HCT116 (cell line): ENCODE measurements at regions not wholly inside any gene's neighbourhood (a gene's known extent, or its start where the extent isn't known, plus 50 kb on each side); places are given as distances from the start of the nearest gene placed in this dataset.

Source experiments
- ATAC-seq: fragments of 200-7000 bp; cut with Tn5 transposase; 2 replicates; pipeline ENCODE4 v1.9.1; 2020; ENCODE audit warnings: mild to moderate bottlenecking, moderate library complexity
- BruUV-seq: library from RNA; stranded (reverse); fragments of 400-500 nt; replicated peaks from 2 replicates; lab custom pipeline; 2021; lab: Mats Ljungman, UMichigan
- CTCF ChIA-PET: fragments of 300-600 bp; sonication (Branson Sonifier 250); formaldehyde crosslinking; loops from one replicate; lab custom pipeline; 2021; ENCODE audit warnings: antibody characterized with exemption; lab: Charles Lee
- POLR2A ChIA-PET: fragments of 300-600, 350-600 bp; sonication (Branson Sonifier 250); formaldehyde crosslinking; loops from one replicate; lab custom pipeline; 2021; ENCODE audit warnings: antibody characterized with exemption; lab: Charles Lee
- RAD21 ChIA-PET, 2 experiments: fragments of 300-600 bp; sonication (Branson Sonifier 250); formaldehyde crosslinking; loops; one replicate each; lab custom pipeline; 2023; ENCODE audit warnings: low total read pairs in 2 of 2; ENCODE audit not compliant: uncharacterized antibody in 2 of 2, unreplicated experiment in 2 of 2, low non-redundant PET in 1 of 2; lab: Charles Lee
- DNase-seq: peaks from one replicate; pipeline ENCODE4 v3.0.0-alpha.2; 2010; ENCODE audit warnings: low read depth, low spot score
- H2AFZ ChIP-seq: fragments of 200-600 bp; shearing (Covaris generic), sonication (generic); 2 replicates; pipeline ENCODE4 v1.6.1; 2017; ENCODE audit warnings: low read depth, mixed run types, mixed read lengths, antibody characterized with exemption, low read length; ENCODE audit not compliant: poor library complexity, severe bottlenecking
- H3K27ac ChIP-seq: 2 replicates; pipeline ENCODE4 v1.5.1; 2012; ENCODE audit warnings: low read depth, low read length
- H3K27me3 ChIP-seq: fragments of 200-600 bp; sonication (generic); 2 replicates; pipeline ENCODE4 v1.6.1; 2016; ENCODE audit warnings: mixed run types, low read length, mixed read lengths; ENCODE audit not compliant: insufficient read depth
- H3K36me3 ChIP-seq, 2 experiments: fragments of 200-500 bp in 1 of 2; fragments of 200-600 bp in 1 of 2; sonication (Bioruptor generic) in 1 of 2; sonication (generic) in 1 of 2; 2 replicates each; pipeline versions ENCODE4 v1.5.1 to v1.6.1; 2014 to 2016; ENCODE audit warnings: low read length in 2 of 2, inconsistent platforms in 1 of 2, mixed read lengths in 1 of 2, mixed run types in 1 of 2; ENCODE audit not compliant: insufficient read depth in 2 of 2, control insufficient read depth in 1 of 2
- H3K4me1 ChIP-seq, 2 experiments: fragments of 200-600 bp in 1 of 2; sonication (generic) in 1 of 2; 2 replicates each; pipeline versions ENCODE4 v1.5.1 to v1.6.1; 2012 to 2017; ENCODE audit warnings: low read length in 2 of 2, inconsistent platforms in 1 of 2, mild to moderate bottlenecking in 1 of 2, mixed read lengths in 1 of 2, mixed run types in 1 of 2, moderate library complexity in 1 of 2; ENCODE audit not compliant: insufficient read depth in 2 of 2, control insufficient read depth in 1 of 2
- H3K4me2 ChIP-seq: fragments of 200-600 bp; sonication (generic); 2 replicates; pipeline ENCODE4 v1.6.1; 2017; ENCODE audit warnings: mixed run types, low read length, mixed read lengths
- H3K4me3 ChIP-seq, 2 experiments: fragments of 200-600 bp in 1 of 2; sonication (generic) in 1 of 2; replicated peaks in 1 of 2; 2 replicates each; pipeline ENCODE4 v1.5.1; 2011 to 2016; ENCODE audit warnings: low read length in 2 of 2, control low read depth in 1 of 2, low read depth in 1 of 2, mild to moderate bottlenecking in 1 of 2, mixed read lengths in 1 of 2, mixed run types in 1 of 2
- H3K79me2 ChIP-seq: fragments of 200-600 bp; sonication (generic); 2 replicates; pipeline ENCODE4 v1.6.1; 2017; ENCODE audit warnings: mild to moderate bottlenecking, mixed run types, low read length, moderate library complexity, mixed read lengths; ENCODE audit not compliant: insufficient read depth
- H3K9ac ChIP-seq: fragments of 200-600 bp; sonication (generic); 2 replicates; pipeline ENCODE4 v1.6.1; 2016; ENCODE audit warnings: low read length, mixed read lengths
- H3K9me2 ChIP-seq: fragments of 200-600 bp; sonication (generic), shearing (Covaris generic); 2 replicates; pipeline ENCODE4 v1.6.1; 2017; ENCODE audit warnings: mixed run types, mild to moderate bottlenecking, moderate library complexity; ENCODE audit not compliant: insufficient read depth
- H3K9me3 ChIP-seq, 2 experiments: fragments of 200-500 bp in 1 of 2; fragments of 200-600 bp in 1 of 2; sonication (Bioruptor generic) in 1 of 2; sonication (generic) in 1 of 2; 2 replicates each; pipeline ENCODE4 v1.6.1; 2014 to 2017; ENCODE audit warnings: low read length in 2 of 2, mixed read lengths in 2 of 2, inconsistent platforms in 1 of 2, low read depth in 1 of 2, mild to moderate bottlenecking in 1 of 2, mixed run types in 1 of 2, moderate library complexity in 1 of 2; ENCODE audit not compliant: control insufficient read depth in 1 of 2, insufficient read depth in 1 of 2
- H4K20me1 ChIP-seq: fragments of 200-600 bp; sonication (generic), shearing (Covaris generic); 2 replicates; pipeline ENCODE4 v1.6.1; 2017; ENCODE audit warnings: mixed run types, mild to moderate bottlenecking, moderate library complexity; ENCODE audit not compliant: insufficient read depth
- CEBPB ChIP-seq: IDR thresholded peaks from 2 replicates; pipeline ENCODE4 v1.6.1; 2012; ENCODE audit warnings: low read depth
- ELF1 ChIP-seq: IDR thresholded peaks from 2 replicates; pipeline ENCODE4 v1.6.1; 2012; ENCODE audit warnings: low read depth, borderline replicate concordance
- EZH2 ChIP-seq: fragments of 200-600 bp; sonication (generic); IDR thresholded peaks from 2 replicates; pipeline ENCODE4 v1.6.1; 2017; ENCODE audit warnings: antibody characterized with exemption, mixed run types
- EZH2phosphoT487 ChIP-seq: fragments of 200-600 bp; IDR thresholded peaks from 2 replicates; pipeline ENCODE4 v1.6.1; 2018; ENCODE audit warnings: antibody characterized with exemption, borderline replicate concordance
- FOSL1 ChIP-seq: IDR thresholded peaks from 2 replicates; pipeline ENCODE4 v1.6.1; 2012; ENCODE audit warnings: low read depth
- JUND ChIP-seq: IDR thresholded peaks from 2 replicates; pipeline ENCODE4 v1.6.1; 2012
- POLR2A ChIP-seq: IDR thresholded peaks from 2 replicates; pipeline ENCODE4 v1.7.0; 2011; ENCODE audit warnings: borderline replicate concordance; ENCODE audit not compliant: insufficient read depth, insufficient read length; ENCODE audit errors: extremely low read depth
- POLR2AphosphoS5 ChIP-seq: IDR thresholded peaks from 2 replicates; pipeline ENCODE4 v1.6.1; 2011; ENCODE audit warnings: mild to moderate bottlenecking, low read depth, low read length, moderate library complexity
- RAD21 ChIP-seq: IDR thresholded peaks from 2 replicates; pipeline ENCODE4 v1.6.1; 2012; ENCODE audit warnings: low read depth, mild to moderate bottlenecking
- SIN3A ChIP-seq: IDR thresholded peaks from 2 replicates; pipeline ENCODE4 v1.6.1; 2012; ENCODE audit warnings: low read depth
- SP1 ChIP-seq: IDR thresholded peaks from 2 replicates; pipeline ENCODE4 v1.6.1; 2012; ENCODE audit warnings: low read depth
- SRF ChIP-seq: IDR thresholded peaks from 2 replicates; pipeline ENCODE4 v1.6.1; 2012; ENCODE audit warnings: low read depth
- TCF7L2 ChIP-seq: IDR thresholded peaks from 2 replicates; pipeline ENCODE4 v1.7.0; 2011; ENCODE audit warnings: borderline replicate concordance, inconsistent platforms; ENCODE audit not compliant: insufficient read depth, insufficient read length; ENCODE audit errors: extremely low read depth
- YY1 ChIP-seq: IDR thresholded peaks from 2 replicates; pipeline ENCODE4 v1.6.1; 2011; ENCODE audit warnings: low read length, low read depth, moderate library complexity, mild to moderate bottlenecking; ENCODE audit not compliant: insufficient replicate concordance; ENCODE audit errors: extremely low read depth
- ZFX ChIP-seq: fragments of 450-650 bp; IDR thresholded peaks from 2 replicates; pipeline ENCODE4 v1.6.1; 2017
- intact Hi-C: fragments of 100-400 bp; cut with micrococcal nuclease; formaldehyde crosslinking; loops from 2 replicates; pipeline ENCODE4 v1.10.0; 2022
- TF ChIP-seq, protein P1 (sequence below): IDR thresholded peaks from 2 replicates; pipeline ENCODE4 v1.6.1; 2012
- TF ChIP-seq, protein P2 (sequence below): IDR thresholded peaks from 2 replicates; pipeline ENCODE4 v1.6.1; 2012; ENCODE audit warnings: low read depth
- TF ChIP-seq, protein P3 (sequence below): IDR thresholded peaks from 2 replicates; pipeline ENCODE4 v1.6.1; 2012

DNA sequence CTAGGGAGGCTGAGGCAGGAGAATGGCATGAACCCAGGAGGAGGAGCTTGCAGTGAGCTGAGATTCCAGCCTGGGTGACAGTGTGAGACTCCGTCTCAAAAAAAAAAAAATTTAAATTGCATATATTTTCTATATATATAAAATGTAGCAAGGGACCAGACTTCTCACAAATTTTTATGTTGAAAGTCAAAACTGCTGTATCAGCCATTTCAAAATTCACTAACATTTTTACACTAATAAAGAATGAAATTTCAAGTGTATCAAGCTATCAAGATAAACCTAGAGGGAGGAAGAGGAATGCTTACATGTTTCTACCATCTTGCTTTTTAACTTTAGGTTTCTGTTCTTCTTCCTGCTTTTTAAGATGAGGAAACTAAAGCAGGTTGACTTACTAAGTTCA lies 464.0 kb downstream of the KCNJ3 start:
- Histone ChIP-seq H3K27me3 (no peaks in the 10 kb centered on the region), H3K27ac (no peak overlapping the region), H3K4me2 (no peak overlapping the region), H3K9me2 (no peaks in the 10 kb centered on the region), H3K79me2 (no peaks in the 10 kb centered on the region), H2AFZ (no peak overlapping the region), H3K4me1 (no peaks in the 10 kb centered on the region), H3K36me3 (no peaks in the 10 kb centered on the region), H4K20me1 (no peaks in the 10 kb centered on the region), H3K9me3 (no peaks in the 10 kb centered on the region), H3K9ac (no peak overlapping the region), H3K4me3 (no peak overlapping the region)
- no peak for DNase-seq
- intact Hi-C loops: no loop called here
- ChIA-PET CTCF (no interaction called here), RAD21 (no interaction called here), POLR2A (no interaction called here)
- BruUV-seq: no TSS peak
- no peak for TF ChIP-seq TCF7L2
- TF ChIP-seq, protein P1, sequence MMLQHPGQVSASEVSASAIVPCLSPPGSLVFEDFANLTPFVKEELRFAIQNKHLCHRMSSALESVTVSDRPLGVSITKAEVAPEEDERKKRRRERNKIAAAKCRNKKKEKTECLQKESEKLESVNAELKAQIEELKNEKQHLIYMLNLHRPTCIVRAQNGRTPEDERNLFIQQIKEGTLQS: no peak
- no peak for TF ChIP-seq POLR2AphosphoS5
- TF ChIP-seq, protein P2, sequence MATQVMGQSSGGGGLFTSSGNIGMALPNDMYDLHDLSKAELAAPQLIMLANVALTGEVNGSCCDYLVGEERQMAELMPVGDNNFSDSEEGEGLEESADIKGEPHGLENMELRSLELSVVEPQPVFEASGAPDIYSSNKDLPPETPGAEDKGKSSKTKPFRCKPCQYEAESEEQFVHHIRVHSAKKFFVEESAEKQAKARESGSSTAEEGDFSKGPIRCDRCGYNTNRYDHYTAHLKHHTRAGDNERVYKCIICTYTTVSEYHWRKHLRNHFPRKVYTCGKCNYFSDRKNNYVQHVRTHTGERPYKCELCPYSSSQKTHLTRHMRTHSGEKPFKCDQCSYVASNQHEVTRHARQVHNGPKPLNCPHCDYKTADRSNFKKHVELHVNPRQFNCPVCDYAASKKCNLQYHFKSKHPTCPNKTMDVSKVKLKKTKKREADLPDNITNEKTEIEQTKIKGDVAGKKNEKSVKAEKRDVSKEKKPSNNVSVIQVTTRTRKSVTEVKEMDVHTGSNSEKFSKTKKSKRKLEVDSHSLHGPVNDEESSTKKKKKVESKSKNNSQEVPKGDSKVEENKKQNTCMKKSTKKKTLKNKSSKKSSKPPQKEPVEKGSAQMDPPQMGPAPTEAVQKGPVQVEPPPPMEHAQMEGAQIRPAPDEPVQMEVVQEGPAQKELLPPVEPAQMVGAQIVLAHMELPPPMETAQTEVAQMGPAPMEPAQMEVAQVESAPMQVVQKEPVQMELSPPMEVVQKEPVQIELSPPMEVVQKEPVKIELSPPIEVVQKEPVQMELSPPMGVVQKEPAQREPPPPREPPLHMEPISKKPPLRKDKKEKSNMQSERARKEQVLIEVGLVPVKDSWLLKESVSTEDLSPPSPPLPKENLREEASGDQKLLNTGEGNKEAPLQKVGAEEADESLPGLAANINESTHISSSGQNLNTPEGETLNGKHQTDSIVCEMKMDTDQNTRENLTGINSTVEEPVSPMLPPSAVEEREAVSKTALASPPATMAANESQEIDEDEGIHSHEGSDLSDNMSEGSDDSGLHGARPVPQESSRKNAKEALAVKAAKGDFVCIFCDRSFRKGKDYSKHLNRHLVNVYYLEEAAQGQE: no peak
- TF ChIP-seq, protein P3, sequence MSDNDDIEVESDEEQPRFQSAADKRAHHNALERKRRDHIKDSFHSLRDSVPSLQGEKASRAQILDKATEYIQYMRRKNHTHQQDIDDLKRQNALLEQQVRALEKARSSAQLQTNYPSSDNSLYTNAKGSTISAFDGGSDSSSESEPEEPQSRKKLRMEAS: no peak
- TF ChIP-seq SRF: no peak
- TF ChIP-seq JUND: no peak
- TF ChIP-seq SIN3A: no peak
- no peak for TF ChIP-seq RAD21
- TF ChIP-seq YY1: no peak
- TF ChIP-seq CEBPB: no peak
- no peak for TF ChIP-seq EZH2
- TF ChIP-seq POLR2A: no peak
- TF ChIP-seq EZH2phosphoT487: no peak
- no peak for TF ChIP-seq ELF1
- TF ChIP-seq ZFX: no peak
- TF ChIP-seq SP1: no peak
- TF ChIP-seq FOSL1: no peak
- no peak for ATAC-seq
